ENCODE measurements at regions not wholly inside any gene's neighbourhood (a gene's known extent, or its start where the extent isn't known, plus 50 kb on each side); places are given as distances from the start of the nearest gene placed in this dataset.

GRCh38 chr3:24831221-24831620, 336.6 kb upstream of the THRB start:
- TF ChIP-seq, protein P1, sequence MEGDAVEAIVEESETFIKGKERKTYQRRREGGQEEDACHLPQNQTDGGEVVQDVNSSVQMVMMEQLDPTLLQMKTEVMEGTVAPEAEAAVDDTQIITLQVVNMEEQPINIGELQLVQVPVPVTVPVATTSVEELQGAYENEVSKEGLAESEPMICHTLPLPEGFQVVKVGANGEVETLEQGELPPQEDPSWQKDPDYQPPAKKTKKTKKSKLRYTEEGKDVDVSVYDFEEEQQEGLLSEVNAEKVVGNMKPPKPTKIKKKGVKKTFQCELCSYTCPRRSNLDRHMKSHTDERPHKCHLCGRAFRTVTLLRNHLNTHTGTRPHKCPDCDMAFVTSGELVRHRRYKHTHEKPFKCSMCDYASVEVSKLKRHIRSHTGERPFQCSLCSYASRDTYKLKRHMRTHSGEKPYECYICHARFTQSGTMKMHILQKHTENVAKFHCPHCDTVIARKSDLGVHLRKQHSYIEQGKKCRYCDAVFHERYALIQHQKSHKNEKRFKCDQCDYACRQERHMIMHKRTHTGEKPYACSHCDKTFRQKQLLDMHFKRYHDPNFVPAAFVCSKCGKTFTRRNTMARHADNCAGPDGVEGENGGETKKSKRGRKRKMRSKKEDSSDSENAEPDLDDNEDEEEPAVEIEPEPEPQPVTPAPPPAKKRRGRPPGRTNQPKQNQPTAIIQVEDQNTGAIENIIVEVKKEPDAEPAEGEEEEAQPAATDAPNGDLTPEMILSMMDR (conservative IDR thresholded peaks at IDR 0.05; ENCODE audit: low read depth in 2 of 2), result no peak
- TF ChIP-seq JUNB (IDR thresholded peaks at IDR 0.05; ENCODE audit: unreplicated experiment) (no peak), EZH2 (IDR thresholded peaks at IDR 0.05; ENCODE audit: low read depth, unreplicated experiment) (no peak)
